HL-60/S4 (cell line): ENCODE measurements at regions not wholly inside any gene's neighbourhood (a gene's known extent, or its start where the extent isn't known, plus 50 kb on each side); places are given as distances from the start of the nearest gene placed in this dataset.
"Not testable (repeated sequence)": the region's sequence is repeated elsewhere in the genome, so short reads cannot be mapped to it uniquely, and the experiment has no call there.

Experiments
- in situ Hi-C: fragments of 300-500 bp; cut with MboI; formaldehyde crosslinking; loops from 2 replicates; pipeline ENCODE4 v1.14.3; 2022; ENCODE audit warnings: low sequenced_read_pairs

DNA sequence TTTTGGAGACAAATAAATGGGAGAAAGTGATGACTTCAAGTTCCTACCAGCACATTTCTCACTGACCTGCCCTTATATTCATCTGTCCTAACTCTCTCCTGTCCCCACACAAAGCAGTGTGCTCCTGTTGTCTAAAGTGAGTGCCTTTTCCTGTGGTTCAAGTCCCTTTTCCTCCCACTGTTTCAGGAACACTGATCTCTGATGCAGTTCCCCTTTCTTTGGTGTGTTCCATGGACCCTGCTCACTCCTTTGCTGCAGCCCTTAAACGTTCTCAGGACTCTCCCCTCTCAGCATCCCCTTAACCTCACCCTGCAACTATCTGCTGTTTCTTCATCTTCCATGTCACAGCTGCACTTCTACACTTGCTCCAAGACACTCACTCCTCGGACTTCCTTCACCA, 195.8 kb upstream of the ETV3 start:
- in situ Hi-C loops = no loop called here

DNA sequence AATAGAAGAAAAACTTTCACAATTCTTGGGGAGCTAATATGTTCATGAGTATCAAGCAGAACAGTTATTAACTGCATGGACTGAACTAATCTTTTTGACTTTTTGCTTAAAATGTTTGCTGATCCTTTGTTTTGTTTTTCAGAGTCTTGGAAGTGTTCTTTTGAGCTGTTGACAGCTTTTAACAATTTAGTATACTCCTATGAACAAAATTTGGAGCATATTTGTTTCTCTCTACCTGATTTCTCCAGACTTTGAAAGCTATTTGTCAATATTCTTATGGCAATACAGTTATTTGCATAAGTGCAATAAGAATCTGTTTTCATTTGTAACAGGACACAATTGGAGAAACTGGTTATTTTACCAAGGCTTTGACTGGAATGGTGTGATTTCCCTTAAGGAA, 192.0 kb upstream of the ETV3 start:
- in situ Hi-C loops = not testable (repeated sequence)

DNA sequence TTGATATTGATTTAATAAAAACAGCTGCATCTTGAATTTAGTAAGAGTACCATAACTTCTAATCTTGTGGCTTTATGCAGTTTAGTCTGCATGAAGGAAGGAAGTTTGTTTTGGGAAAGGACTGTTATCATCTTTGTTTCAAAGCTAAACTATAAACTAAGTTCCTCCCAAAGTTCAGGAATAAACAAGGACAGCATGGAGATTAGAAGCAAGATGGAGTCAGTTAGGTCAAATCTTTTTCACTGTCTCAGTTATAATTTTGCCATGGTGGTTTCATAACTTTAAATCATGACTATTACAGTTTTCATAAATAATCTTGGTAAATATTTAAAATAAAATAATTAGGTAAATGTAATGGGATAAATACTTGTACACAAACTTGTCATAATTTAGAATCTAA, 189.9 kb upstream of the ETV3 start:
- in situ Hi-C loops = not testable (repeated sequence)

DNA sequence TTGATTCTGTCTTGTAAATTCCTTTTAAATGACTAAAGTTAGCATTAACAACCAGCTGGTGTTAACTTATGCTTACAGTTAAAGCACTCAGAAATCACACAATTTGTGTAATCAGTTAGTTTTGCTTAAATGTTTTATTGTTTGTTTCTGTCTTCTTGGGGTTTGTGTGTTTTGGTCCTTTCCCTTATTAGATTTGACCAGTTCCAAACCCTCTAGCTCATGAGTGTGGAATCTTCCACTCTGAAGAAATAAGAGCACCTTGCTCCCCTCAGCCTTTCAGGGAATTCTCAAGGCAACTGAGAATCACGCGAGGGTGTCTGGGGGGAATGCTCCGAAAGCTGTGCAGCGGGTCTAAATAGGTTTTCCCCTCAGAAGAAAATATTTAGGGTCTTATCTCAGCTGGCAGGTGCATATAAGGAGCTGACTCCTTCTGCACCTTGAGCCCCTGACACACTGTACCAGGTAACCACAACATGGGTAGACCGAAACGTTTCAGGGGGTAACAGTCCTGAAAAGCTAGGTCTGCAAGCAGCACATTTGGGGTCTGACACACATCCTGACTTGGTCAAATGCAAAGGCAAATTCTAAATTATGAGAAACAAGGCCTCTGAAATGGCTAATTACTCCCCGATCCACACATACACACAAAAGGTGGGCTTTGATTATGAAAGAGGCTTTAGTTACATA, 188.1 kb upstream of the ETV3 start:
- in situ Hi-C loops = no loop called here

DNA sequence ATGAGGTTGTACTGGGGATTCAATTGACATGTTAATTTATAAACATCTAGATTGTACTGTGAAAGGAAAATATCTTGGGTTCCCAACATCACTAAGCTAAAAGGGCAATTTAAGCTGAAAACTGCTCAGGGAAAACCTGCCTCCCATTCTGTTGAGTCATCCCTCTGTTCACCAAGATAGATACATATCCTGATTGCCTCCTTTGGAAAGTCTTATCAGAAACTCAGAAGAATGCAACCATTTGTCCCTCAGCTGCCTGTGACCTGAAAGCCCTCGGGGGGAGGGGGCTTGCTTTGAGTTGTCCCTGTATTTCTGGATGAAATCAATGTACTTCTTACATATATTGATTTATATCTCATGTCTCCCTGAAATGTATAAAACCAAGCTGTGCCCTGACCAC, 187.0 kb upstream of the ETV3 start:
- in situ Hi-C loops = no loop called here

DNA sequence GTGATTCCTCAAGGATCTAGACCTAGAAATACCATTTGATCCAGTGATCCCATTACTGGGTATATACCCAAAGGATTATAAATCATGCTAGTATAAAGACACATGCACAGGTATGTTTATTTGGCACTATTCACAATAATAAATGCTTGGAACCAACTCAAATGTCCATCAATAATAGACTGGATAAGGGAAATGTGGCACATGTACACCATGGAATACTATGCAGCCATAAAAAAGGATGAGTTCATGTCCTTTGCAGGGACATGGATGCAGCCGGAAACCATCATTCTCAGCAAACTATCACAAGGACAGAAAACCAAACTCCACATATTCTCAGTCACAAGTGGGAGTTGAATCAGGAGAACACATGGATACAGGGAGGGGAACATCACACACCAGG, 183.8 kb upstream of the ETV3 start:
- in situ Hi-C loops = not testable (repeated sequence)

DNA sequence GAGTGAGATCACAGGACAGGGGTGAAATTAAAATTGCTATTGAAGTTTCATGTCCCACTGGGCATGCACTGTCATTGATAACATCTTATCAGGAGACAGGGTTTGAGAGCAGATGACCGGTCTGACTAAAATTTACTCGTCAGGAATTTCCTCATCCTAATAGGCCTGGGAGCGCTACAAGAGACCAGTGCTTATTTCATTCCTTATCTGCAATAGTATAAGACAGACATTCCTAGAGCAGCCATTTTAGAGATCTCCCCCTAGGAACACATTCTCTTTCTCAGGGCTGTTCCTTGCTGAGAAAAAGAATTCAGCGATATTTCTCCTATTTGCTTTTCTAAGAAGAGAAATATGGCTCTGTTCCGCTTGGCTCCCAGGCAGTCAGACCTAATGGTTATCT, 181.4 kb upstream of the ETV3 start:
- in situ Hi-C loops = no loop called here

DNA sequence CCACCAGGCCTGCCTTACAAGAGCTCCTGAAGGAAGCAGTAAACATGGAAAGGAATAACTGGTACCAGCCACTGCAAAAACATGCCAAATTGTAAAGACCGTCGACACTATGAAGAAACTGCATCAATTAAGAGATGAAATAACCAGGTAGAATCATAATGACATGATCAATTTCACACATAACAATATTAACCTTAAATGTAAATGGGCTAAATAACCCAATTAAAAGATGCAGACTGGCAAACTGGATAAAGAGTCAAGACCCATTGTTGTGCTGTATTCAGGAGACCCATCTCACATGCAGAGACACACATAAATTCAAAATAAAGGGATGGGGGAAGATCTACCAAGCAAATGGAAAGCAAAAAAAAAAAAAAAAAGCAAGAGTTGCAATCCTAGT, 179.0 kb upstream of the ETV3 start:
- in situ Hi-C loops = not testable (repeated sequence)

DNA sequence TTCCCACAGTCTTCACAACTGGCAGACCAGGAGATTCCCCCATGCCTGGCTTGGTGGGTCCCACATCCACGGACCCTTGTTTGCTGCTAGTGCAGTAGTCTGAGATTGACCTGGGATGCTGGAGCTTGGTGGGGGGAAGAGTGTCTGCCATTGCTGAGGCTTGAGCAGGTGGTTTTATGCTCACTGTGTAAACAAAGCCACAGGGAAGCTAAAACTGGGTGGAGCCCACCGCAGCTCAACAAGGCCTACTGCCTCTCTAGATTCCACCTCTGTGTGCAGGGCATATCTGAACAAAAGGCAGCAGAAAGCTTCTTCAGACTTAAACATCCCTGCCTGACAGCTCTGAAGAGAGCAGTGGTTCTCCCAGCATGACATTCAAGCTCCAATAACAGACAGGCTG, 177.3 kb upstream of the ETV3 start:
- in situ Hi-C loops = no loop called here

DNA sequence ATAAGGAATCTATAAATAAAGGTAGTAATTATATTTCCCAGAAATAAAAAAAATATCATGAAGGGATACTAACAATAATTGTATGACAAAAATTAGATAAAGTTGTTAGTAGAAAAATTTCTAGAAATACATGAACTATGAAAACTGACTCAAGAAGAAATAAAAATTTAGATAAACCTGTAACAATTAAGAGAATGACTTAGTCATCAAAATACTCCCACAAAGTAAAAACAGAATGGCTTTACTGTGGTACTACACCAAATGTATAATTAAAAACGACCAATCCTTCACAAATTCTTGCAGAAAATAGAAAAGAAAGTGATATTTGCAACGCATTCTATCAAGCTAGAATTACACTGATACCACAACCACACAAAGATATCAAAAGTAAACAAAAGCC, 176.2 kb upstream of the ETV3 start:
- in situ Hi-C loops = no loop called here

DNA sequence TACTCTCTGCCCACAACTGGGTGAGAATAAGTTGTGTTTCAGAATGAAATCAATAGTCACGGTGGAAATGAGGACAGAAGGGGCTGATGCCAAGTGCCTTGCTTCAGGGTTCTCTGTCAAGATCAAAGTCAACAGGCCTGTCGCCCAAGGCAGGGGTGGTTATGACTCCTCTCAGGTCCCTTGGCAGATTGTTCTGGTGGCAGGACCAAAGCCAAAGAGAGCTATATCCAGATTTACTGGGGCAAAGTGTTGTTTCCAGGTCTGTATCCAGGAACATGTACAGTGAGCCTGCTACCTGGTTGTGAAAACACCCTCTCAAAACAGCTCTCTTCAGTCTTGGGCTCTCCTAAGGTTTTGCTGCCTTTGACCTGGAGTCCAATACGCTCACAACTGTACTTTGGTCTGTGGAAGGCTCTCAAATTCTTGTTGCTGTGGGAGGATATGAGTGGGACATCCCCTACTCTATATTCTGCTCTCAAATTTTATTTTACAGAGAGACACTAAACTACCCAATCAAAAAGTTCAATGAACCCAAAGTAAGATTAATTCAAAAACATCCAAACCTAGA, 175.1 kb upstream of the ETV3 start:
- in situ Hi-C loops = no loop called here

DNA sequence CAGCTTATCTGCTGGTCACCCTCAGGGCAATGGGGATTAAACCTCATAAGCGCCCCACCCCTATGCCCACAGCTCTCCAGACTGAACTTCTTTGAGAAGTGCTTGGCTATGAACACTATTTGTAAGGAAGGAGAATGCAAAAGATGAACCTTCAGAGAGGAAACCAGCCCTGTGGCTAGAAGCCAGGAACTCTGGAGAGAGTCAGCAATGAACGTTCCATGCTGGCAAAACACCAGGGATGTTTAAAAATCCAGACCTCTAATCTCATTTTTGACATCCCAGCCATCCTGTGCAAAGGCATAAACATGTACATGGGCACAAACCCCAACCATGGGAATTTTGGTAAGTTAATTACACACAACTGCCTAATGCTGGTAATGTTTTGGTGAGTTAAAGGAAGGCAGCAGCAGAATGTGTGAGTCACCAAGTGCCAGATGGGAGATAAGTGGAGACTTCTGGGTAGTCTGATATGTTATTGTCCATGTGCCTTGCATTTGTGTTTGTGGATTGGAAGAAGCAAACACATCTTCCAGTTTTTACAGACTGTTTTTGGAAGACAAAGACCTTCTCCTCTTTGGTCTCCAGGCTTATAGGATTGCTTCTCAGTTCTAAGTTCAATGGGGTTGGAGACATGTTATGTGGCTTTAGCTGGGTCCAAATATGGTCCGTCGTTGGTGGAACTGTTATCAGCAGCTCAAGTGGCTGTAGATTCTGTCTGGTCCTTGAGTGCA, 174.1 kb upstream of the ETV3 start:
- in situ Hi-C loops = no loop called here

DNA sequence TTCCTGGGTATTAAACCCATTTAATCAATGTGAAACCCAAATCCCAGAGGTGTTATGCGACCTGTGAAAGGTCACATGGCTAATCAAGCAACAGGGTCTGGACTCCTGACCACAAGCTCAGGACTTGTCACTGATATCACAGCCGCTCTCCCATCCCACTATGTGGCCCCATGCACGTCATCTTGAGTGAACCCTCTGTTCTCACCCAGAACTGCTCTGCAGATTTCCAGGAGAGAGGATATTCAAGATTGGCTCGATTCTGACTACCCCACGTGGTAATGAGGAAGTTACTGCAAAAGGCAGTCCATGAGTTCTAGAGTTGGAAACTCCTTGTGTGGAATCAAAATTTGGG, 173.5 kb upstream of the ETV3 start:
- in situ Hi-C loops = no loop called here

DNA sequence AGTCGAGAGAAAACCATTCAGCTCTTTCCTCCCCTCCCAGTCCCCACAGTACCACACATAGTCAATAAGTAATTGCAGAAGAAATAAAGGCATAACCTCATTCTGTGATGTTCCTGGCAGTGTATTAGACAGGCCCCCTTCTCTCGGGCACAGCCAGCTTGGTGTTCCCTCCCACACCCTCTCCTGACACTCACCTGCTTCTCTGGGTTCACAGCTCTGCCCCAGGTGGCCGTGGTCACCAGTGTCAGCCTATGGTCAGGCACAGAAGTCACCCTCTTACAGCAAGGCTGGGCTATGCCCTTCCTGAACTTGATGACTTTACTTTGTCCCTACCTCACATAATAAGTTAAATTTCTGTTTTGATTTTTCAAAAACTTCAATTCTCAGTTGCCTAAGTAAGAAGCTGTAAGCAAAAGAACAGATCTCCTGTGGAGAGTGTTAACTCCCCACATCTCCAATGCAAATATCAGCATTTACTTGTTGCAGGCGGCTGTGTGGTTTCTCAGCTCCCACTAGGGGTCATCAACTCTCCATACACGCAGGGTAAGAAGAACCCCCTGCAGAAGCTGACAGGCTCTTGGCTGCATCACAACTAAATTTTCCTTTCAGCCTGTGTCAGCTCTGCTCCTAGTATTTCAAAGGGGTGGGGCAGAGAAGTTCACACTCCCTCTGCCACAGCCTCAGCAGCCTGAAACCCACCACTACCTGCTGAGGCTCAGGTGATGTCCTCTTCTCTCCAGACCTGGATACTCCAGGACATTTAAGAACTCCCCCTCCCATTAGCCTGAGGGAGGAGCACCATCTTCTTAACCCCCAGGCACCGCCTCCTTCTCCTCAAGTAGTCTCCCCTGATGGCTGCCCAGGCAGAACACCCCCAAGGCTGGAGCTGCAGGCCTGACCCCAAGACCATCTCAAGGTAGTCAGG, 172.9 kb upstream of the ETV3 start:
- in situ Hi-C loops = not testable (repeated sequence)

DNA sequence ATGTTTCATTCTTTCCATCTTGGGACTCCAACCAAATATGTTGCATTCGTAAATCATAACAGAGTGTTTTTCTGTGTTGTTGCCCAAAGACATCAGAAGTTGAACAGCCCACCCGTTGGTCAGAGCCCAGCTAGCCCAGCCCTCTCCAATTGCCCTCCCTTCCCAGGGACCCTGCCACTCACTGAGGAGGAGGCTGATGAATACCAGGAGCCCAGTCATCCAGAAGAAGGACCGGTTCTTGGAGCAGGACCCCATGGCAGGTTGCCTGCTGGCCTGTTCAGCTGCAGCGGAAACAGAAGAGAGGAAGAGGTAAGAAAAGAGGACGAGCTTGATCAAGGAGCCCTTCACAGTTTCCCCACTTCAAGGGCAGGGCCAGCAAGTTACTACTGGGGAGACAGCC, 172.2 kb upstream of the ETV3 start:
- in situ Hi-C loops = no loop called here

DNA sequence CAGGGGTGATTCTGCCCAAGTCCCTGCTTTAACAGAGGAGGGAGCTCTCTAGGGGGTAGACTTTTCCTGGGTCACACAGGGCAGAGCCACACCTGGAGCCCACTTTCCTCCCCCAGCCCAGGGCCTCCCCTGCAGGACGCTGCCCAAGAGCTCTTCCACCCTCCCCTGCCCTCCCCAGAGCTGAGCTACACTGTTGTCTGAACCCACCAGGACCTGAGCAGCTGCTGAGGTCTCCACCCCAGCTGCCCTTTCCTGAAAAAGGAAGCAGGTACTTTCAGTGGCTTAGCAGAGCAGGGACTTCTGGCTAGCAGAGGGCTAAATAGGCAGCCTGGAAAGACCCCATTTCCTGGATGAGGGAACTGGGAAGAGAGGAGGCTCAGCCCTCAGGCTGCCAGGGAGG, 169.3 kb upstream of the ETV3 start:
- in situ Hi-C loops = no loop called here

DNA sequence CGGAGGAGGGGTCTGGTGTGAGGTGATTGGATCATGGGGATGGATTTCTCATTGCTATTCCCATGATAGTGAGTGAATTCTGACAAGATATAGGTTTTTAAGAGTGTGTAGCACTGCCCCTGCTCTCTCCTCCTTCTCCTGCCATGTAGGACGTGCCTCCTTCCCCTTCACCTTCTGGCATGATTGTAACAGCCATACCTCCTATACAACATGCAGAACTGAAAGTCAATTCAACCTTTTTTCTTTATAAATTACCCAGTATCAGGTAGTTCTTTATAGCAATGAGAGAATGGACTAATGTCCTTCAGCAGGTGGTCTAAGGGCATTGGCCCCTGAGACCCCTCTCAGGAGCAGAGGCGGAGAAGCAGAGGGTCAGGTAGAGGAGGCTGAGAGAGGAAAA, 168.7 kb upstream of the ETV3 start:
- in situ Hi-C loops = no loop called here

DNA sequence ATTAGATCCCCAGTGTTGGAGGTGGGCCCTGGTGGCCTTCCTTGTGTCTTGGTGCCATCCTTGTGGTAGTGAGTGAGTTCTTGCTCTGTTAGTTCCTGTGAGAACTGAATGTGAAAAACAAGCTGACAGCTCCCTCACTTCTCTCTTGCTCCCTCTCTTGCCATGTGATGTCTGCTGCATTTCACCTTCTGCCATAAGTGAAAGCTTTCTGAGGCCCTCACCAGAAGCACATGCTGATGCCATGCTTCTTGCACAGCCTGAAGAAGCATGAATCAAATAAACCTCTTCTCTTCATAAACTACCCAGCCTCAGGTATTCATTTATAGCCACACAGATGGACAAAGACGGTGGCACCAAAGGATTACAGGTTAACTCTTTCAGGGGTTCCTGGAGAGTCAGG, 166.1 kb upstream of the ETV3 start:
- in situ Hi-C loops = no loop called here

DNA sequence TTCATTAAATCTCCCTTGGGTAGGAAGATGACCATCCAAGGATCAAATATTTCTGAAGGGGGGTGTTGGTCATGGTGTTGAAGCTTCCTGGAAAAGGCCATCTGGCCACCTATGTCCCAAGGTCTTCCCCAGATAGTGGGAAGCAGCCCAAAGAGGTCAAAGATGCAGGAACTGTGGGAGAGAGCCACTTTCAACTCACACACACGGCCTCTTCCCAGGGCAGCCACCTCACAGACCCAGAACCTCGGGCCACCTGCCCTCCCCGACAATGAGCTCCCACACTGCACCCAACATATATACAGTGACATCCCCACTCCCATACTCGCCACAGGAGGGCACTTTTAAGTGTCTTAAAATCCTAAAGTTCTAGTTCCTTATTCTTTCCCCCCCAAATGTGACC, 164.5 kb upstream of the ETV3 start:
- in situ Hi-C loops = no loop called here

DNA sequence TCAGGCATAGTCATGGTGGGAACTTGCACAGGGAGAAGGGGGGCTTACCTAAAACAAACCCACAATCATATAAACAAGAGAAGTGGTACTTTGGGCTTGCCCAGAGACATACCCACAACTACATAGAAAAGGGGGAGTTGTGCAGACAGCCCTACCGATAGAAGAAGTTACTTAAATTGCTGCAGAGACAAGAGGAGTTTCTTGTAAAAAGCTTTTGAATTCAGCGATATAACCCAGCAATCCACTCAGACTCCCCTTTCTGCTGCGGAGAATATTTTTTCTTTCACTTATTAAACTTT, 164.0 kb upstream of the ETV3 start:
- in situ Hi-C loops = no loop called here

DNA sequence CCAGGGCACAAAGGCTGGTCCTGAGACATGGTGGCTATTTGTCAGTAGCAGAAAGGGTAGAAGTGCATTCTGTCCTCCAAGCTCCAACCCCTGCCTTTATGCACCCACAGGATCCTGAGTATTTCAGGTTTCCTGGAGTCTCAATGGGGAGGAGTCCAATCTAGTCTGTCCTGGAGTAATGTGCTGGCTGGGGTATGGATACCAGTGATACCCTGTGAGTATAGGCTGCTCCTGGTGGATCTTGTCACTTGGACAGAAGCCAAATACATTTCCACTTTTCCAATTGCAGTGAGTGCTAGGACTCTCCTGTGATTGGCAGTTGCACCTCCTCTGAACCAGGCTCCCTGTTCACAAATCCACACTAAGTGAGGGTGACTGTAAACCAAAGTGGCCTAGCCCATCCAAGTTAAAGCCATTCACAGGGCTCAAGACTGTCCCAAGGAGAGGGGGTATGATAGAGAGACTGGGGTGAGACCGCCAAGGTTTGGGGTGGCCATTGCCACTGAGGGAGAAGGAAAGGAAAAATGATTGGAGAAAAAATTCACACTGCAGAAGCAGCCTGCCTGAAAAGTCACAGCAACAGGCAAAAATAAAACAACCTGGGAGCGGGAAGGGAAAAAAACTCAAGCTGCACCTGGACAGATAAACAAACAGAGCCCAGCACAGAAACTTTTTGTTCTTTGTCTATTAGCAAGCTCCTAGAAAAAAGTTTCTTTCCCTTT, 163.4 kb upstream of the ETV3 start:
- in situ Hi-C loops = no loop called here
